NCI-H2196 (cell line): ENCODE measurements at regions not wholly inside any gene's neighbourhood (a gene's known extent, or its start where the extent isn't known, plus 50 kb on each side); places are given as distances from the start of the nearest gene placed in this dataset.
A peak's percentile ranks its signal among the peaks of the same experiment; 100 is the strongest.

Source experiments
- DNase-seq: peaks from one replicate; lab custom pipeline; 2025; ENCODE audit not compliant: unreplicated experiment; lab: John Stamatoyannopoulos, UW

- no peak for DNase-seq
Measured at GRCh38 chr15:47577000-47577399, 140.3 kb upstream of the SEMA6D start.

DNA sequence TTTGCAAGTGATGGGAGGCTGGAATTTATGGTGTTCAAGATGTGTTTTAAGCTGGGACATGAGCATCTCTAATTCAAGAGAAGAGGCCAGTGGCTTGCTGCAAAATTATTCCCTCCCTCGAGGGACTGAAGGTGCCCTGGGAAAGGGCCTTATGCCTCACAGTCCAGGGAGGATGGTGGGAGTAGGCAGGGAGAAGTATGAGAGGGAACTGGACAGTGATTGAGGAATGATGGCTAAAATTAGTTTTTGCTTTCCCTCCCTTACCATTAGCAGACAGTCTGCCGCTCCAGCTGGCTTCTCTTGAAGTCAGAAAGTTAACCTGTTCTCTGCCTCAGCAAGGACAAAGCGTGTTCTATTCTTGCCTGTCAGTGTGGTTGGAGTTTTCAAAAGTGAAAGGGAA, 139.8 kb upstream of the SEMA6D start:
- no peak for DNase-seq

DNA sequence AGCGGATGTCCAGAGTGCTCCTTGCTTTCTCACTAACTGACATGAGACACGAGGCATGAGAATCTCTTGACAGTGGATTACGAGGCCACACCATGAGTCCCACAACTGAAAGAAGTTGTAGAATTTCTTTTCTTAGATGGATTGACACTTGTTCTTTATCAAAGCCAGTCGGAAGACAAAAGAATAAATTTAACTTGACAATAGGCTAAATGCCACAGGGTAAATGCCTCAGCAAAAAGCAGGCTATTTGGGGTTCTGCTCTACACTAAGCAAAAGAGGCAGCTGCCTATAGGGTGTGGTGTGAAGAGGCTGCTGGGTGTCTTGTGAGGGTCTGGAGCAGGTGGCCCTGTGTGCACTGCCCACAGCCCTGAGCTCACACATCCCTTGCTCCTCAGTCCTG, 135.1 kb upstream of the SEMA6D start:
- DNase-seq: no peak

DNA sequence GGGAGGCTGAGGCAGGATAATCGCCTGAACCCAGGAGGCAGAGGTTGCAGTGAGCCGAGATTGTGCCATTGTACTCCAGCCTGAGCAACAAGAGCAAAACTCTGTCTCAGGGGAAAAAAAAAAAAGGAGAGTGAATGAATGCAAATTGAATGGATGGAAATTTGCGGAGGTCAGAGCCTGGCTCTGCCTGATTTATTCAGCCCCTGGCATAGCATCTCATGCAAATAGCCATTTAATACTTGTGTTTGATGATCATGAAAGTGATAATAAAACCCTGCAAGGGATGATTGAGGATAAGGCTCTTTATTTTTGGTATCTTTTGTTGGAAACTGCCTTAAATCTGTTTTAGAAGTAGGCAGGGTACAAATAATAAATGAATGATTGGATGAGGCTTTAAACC, 133.0 kb upstream of the SEMA6D start:
- no peak for DNase-seq

- peak; percentile 48 for DNase-seq
Measured at GRCh38 chr15:47586653-47587224, 130.6 kb upstream of the SEMA6D start.

DNA sequence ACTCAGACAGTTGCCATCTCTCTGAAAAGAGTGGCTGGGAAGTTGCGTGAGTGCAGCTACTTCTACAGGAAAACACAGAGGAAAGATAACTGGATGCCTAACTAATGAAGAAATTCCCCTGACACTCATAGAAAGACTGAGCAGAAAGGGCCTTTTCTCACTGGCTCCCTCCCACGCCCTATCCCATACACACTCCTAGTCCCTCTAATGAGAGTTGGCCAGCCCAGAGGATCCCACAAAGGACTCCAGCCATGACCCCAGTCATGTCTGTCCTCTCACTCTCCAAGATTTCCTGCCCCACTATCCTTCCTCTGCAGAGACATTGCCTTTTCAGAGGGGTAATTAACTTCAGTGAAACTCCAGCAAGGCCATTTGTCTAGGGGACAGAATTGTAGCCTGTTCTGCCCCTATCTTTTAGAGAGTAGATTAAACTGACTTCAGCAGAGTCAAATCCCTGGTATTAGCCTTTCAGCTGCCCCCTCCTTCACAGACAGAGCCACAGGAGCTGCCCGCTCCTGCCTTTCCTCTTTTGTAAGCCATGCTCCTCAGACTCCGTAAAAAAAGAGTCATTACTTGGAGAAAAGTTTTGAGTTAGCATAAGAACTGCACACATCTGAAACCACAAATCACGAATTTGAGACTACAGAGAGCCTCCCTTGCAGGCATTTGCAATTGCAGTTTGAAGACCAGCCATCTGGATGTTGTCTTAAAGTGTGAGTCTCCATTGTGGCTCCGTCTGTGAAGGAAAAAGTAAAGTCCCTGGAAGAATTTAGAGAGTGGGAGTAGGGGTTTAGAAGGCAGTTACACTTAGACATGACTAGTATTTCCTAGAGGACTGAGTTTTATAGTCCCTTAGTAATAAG, 129.1 kb upstream of the SEMA6D start:
- DNase-seq: no peak

- no peak for DNase-seq
Measured at GRCh38 chr15:47588958-47589357, 128.3 kb upstream of the SEMA6D start.

DNA sequence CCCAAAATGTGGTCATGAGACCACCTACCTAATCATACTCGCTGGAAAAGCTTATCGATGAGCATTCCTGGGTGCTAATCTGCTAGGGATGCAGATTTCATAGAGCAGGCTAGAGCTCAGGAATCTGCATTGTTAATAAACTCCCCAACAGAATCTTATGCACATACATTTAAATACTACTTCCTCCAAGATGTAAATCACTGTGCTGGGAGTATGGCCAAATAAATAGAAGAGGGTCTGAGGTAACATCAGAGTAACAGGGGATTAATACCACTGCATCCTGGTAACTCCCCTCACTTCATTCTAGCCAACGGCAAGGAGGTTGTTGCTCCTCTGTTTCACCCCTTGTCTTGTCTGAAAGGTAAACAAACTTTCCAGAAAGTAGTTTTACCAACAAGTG, 118.3 kb upstream of the SEMA6D start:
- no peak for DNase-seq

DNA sequence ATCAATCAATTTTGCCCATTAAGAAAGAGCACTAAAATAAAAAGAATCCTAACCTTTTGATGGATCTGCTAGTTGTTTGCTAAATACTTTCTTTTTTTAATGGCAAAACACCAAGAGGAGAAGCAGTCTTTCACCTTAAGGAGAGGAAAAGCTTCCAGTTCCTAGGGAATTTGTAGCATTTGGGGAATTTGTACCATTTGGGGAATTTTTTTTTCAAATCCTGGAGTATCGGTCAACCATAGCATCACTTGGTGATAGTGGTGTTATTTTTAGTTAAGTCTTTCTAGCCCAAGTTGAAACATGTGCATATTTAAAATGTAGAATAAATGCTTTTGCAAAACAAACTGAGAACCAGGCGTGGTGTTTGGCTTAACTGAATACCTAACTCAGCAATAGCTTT, 117.5 kb upstream of the SEMA6D start:
- no peak for DNase-seq

- no peak for DNase-seq
Measured at GRCh38 chr15:47602121-47602520, 115.2 kb upstream of the SEMA6D start.

- no peak for DNase-seq
Measured at GRCh38 chr15:47603026-47603425, 114.3 kb upstream of the SEMA6D start.

DNA sequence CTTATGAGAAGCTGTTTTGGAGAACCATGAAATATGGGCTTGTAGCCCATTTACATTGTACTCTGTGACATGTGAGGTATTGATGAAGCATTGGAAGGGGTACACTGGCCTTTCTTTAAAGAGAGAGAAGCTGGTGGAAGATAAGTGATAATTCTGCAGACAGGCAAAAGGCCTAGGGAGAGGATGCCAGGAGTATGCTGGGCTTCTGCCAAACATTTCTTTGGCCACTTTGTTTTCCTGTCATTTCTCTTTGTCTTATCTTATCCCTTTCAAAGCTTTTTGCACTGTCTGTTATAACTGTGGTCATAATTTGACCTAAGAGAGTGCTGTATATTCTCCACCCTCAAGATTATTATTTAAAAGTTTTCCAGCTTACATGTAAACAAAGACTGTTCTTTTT, 109.6 kb upstream of the SEMA6D start:
- DNase-seq: peak; percentile 12

GRCh38 chr15:47609693-47610092, 107.6 kb upstream of the SEMA6D start:
- no peak for DNase-seq

GRCh38 chr15:47610736-47611135, 106.6 kb upstream of the SEMA6D start:
- no peak for DNase-seq

DNA sequence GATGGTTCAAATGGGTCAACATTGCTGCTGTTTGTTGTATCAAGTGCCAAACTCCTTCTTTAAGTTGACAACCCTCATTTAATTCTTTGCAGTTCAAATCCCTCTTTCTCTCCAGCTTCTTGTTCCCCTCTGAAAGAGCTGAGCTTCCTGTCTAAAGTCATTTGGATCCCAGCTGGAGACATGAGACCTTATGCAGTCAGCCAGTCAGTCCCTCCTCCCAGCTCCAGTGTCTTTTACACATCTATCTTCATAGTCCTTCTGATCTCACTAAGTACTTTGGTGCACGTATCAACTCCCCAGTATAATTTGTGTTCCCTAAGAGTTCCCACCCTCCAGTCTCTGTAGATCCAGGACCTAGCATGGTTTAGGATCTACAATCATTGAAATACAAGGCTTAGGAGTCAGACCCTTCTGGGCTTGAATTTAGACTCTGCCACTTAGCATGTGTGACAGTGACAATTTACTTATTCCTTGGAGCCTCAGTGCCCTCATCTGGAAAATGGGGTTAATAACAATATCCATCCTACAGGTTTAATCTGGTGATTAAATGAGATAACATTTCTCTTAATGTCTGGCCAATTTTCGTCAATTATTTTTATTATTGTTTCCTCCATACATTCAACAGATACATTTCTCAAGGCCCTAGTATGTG, 102.8 kb upstream of the SEMA6D start:
- DNase-seq: no peak

DNA sequence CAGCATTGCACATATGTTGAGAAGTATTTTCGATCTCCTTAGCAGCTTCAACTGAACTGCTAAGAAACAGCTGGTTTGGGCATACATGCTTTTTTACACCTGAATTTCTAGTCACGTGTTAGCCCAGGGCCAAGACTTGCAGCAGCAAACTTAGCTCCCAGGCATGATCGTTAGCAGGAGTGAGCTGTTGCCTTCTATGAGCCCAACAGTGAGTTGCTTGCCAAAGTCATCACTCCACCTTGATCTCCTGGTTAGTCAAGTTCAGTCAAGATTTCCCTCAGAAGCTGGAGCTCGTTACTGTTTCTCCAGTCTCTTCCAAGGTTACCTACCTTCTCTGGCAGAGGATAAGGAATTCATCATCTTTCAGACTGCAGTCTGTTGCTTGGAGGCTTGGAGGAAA, 100.4 kb upstream of the SEMA6D start:
- no peak for DNase-seq

DNA sequence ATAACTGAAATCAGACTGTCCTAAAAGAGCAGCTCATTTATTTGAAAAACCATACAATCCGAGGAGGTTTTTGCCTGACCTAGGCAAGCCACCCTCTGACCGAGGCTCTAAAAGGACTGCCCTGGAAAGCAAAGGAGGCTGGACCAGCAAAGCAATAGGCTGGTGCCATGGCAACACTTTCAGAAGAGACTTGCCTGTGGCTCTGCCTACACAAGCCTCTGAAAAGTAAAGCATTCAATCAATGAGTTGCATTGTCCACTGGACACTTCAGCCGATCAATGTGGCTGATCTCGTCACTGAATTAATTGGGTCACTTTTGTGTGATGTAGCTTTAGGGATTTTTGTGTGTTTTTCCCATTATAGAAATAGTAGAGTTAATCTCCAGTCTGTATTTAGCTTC, 99.1 kb upstream of the SEMA6D start:
- no peak for DNase-seq

DNA sequence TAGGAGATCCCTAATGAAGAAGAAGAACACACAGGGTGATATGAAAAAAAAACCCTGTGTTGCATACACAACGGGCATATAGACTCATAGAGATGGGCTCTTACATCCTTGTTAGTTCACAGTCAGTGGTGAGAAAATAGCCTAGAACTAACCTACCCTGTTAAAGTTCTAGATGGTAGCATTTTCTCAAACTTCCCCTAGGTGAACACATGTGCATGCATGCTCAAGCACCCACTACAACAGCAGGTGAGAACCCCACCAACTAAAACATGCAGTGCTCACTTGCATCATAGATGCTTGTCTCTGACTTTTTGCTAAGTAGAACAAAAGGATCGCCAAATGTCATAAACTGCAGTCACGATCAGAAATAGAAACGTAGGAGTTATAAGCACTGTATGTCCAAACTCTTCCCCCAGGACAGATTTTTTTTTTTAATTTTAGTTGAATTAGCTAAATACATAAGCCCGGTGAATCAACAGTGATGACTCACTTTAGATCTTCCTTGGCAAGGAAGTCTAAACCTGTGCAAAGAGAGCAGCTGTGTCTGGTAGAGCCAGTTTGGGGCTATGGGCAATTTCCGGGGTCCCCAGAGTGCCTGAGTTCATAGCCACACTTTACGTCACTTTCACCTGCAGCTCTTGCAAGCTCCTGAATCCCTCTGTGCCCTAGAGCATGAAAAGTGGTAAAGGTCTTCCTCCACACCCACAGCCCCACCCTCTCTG, 96.2 kb upstream of the SEMA6D start:
- DNase-seq: no peak

- no peak for DNase-seq
Measured at GRCh38 chr15:47622055-47622454, 95.2 kb upstream of the SEMA6D start.

DNA sequence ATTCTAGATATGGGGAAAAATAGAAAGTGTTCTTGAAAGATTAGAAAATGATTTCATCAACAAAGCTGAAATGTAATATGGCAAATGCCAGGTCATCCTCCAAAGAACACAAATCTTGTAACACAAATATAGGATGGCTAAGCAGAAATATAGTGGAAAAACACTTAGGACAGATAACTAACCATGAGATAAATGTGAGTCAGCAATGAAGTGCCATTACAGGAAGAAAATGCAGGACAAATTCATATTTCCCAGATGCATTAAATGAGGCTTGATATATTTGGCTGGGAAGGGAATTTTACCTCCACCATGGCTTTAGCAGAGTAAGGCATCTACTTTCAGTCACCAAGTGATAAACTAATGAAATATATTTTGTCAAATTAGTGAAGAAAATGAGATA, 92.8 kb upstream of the SEMA6D start:
- DNase-seq: no peak

DNA sequence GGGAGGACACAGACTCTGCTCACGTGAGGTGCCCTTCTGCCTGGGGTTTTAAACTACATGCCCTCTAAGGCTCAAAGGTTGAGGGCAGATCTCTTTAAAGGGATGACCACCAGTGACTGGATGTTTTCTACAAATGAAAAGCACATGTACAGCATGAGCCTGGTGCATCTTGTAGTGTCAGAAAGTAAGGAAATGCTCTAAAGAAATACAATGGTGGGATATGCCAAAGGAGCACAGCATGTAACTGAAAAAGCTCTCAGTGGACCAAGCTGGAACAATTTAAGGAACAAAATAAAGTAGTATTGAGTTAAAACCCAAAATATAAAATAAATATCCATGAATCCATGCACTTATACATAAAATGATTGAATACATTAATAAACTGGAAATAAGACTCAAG, 78.3 kb upstream of the SEMA6D start:
- no peak for DNase-seq

DNA sequence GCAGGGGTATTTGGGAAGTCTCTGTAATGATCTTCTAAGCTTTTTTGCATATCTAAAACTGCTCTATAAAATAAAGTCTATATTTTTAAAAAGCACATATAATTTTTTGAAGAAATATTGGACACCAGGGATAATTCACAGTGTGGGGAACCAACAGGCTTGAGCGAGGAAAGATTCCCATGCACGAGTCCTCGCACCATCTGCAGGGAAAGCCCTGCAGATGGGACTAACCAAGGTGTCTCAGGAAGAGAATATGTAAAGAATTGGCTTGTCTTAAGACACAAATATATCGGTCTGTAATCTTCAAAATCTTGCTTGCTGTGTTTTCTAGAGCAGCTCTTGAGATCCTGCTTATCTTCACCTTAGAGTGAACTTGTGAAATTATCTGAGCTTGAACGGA, 77.2 kb upstream of the SEMA6D start:
- no peak for DNase-seq
